ENCODE measurements at regions not wholly inside any gene's neighbourhood (a gene's known extent, or its start where the extent isn't known, plus 50 kb on each side); places are given as distances from the start of the nearest gene placed in this dataset.

DNA sequence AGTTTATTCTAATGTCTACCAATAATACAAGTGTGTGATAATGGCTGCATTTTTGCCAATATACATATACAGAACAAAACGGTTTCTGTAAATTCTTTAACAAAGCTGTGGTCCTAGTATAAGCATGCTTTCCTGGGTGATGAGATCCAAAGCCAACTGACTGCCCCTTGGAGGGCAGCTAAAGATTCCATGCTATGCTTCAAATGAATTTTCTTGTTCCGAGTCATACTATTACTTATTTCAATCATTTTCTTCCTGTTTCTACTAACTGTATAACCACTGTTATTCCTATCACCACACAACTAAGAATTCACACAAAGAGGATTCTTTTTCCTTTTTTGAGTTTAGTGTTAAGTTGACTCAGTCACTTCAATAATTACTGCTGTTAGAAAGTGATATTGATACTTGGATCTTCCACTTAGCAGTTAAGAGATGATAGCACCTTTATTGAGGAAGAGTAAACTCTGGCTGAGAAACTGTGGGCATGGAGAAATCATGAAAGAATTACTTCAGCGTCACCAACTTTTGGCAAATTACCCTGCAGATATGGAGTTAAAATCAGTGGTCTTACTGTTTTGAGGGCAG lies 197.5 kb downstream of the ARL4A start:
- TF ChIP-seq POLR2AphosphoS5 (IDR thresholded peaks at IDR 0.05) (no peak), POLR2A (IDR thresholded peaks at IDR 0.05) (no peak), EP300 (IDR thresholded peaks at IDR 0.05) (no peak)
- TF ChIP-seq, protein P1, sequence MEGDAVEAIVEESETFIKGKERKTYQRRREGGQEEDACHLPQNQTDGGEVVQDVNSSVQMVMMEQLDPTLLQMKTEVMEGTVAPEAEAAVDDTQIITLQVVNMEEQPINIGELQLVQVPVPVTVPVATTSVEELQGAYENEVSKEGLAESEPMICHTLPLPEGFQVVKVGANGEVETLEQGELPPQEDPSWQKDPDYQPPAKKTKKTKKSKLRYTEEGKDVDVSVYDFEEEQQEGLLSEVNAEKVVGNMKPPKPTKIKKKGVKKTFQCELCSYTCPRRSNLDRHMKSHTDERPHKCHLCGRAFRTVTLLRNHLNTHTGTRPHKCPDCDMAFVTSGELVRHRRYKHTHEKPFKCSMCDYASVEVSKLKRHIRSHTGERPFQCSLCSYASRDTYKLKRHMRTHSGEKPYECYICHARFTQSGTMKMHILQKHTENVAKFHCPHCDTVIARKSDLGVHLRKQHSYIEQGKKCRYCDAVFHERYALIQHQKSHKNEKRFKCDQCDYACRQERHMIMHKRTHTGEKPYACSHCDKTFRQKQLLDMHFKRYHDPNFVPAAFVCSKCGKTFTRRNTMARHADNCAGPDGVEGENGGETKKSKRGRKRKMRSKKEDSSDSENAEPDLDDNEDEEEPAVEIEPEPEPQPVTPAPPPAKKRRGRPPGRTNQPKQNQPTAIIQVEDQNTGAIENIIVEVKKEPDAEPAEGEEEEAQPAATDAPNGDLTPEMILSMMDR (IDR thresholded peaks at IDR 0.05), result no peak

All from sigmoid colon (tissue), 4 donors.